CD4-positive, alpha-beta T cell (primary cell): ENCODE measurements at regions not wholly inside any gene's neighbourhood (a gene's known extent, or its start where the extent isn't known, plus 50 kb on each side); places are given as distances from the start of the nearest gene placed in this dataset.

ENCODE experiments used
- ATAC-seq: fragments of 200-7000 bp; cut with Tn5 transposase; one replicate; pipeline ENCODE4 v1.10.0; 2022; ENCODE audit warnings: mild to moderate bottlenecking; ENCODE audit not compliant: poor library complexity
- CTCF ChIA-PET: fragments of 350-600 bp; sonication (Branson Sonifier 250); formaldehyde crosslinking; loops from one replicate; lab custom pipeline; 2021; ENCODE audit warnings: antibody characterized with exemption, inconsistent platforms; lab: Charles Lee
- POLR2A ChIA-PET: fragments of 350-600 bp; sonication (Branson Sonifier 250); formaldehyde crosslinking; loops from one replicate; lab custom pipeline; 2021; ENCODE audit warnings: antibody characterized with exemption, inconsistent platforms; lab: Charles Lee
- DNase-seq, 14 experiments: peaks; one replicate each; pipeline ENCODE4 v3.0.0-alpha.2; 2013 to 2020; ENCODE audit warnings: mixed read lengths in 2 of 14
- H3K27ac ChIP-seq, 2 donors: one replicate each; pipeline versions ENCODE4 v1.5.1 to v1.7.0; 2013; ENCODE audit warnings: low read length in 2 of 2, low read depth in 1 of 2, mild to moderate bottlenecking in 1 of 2
- H3K27me3 ChIP-seq, 2 experiments: 1 replicate in 1 of 2; 2 replicates in 1 of 2; pipeline versions ENCODE4 v1.6.1 to v1.7.0; 2013; ENCODE audit warnings: low read length in 2 of 2, control low read depth in 1 of 2, mild to moderate bottlenecking in 1 of 2, moderate library complexity in 1 of 2; ENCODE audit not compliant: insufficient read depth in 2 of 2, control insufficient read depth in 1 of 2
- H3K36me3 ChIP-seq: one replicate; pipeline ENCODE4 v1.6.1; 2013; ENCODE audit warnings: low read length, control low read depth; ENCODE audit not compliant: insufficient read depth
- H3K4me1 ChIP-seq: one replicate; pipeline ENCODE4 v1.6.1; 2013; ENCODE audit warnings: low read length, control low read depth; ENCODE audit not compliant: insufficient read depth
- H3K4me3 ChIP-seq: one replicate; pipeline ENCODE4 v1.5.1; 2013; ENCODE audit warnings: mild to moderate bottlenecking, low read length, moderate library complexity
- H3K9me3 ChIP-seq, 2 experiments: 1 replicate in 1 of 2; 2 replicates in 1 of 2; pipeline versions ENCODE4 v1.6.1 to v1.7.0; 2013; ENCODE audit warnings: low read length in 2 of 2, mild to moderate bottlenecking in 2 of 2, control low read depth in 1 of 2, moderate library complexity in 1 of 2; ENCODE audit not compliant: control insufficient read depth in 1 of 2, insufficient read depth in 1 of 2
- H3K27ac Mint-ChIP-seq: one replicate; pipeline ENCODE4 v1.8.0; 2020; ENCODE audit warnings: mixed read lengths
- H3K27me3 Mint-ChIP-seq: one replicate; pipeline ENCODE4 v1.8.0; 2021; ENCODE audit warnings: mixed read lengths
- H3K36me3 Mint-ChIP-seq: one replicate; pipeline ENCODE4 v1.8.0; 2021; ENCODE audit warnings: low read depth, mixed read lengths
- H3K4me1 Mint-ChIP-seq: one replicate; pipeline ENCODE4 v1.8.0; 2021; ENCODE audit warnings: low read depth, mixed read lengths
- H3K4me3 Mint-ChIP-seq: one replicate; pipeline ENCODE4 v1.8.0; 2020; ENCODE audit warnings: mild to moderate bottlenecking, mixed read lengths
- H3K9me3 Mint-ChIP-seq: one replicate; pipeline ENCODE4 v1.8.0; 2020; ENCODE audit warnings: mixed read lengths
- CTCF ChIP-seq: fragments of 200-600 bp; IDR thresholded peaks from one replicate; pipeline ENCODE4 v1.8.0; 2022; ENCODE audit warnings: antibody characterized with exemption, mild to moderate bottlenecking
- intact Hi-C, 2 experiments: fragments of 100-400 bp; cut with DNase I in 1 of 2; cut with micrococcal nuclease in 1 of 2; formaldehyde crosslinking; loops; one replicate each; pipeline versions ENCODE4 v1.15.1 to v1.9.0; 2023 to 2025; cut with DNase I, micrococcal nuclease

GRCh38 chr5:75992753-75993152 lies 90.4 kb upstream of the SV2C start:
- Mint-ChIP-seq H3K4me1 (no peaks in the 10 kb centered on the region), H3K4me3 (no peak overlapping the region), H3K27me3 (peaks cover 28% of the 10 kb centered on the region), H3K36me3 (no peaks in the 10 kb centered on the region), H3K9me3 (peaks cover 11% of the 10 kb centered on the region), H3K27ac (no peak overlapping the region)
- Histone ChIP-seq H3K9me3 (no peaks in the 10 kb centered on the region), H3K27me3 (peaks cover 0 to 4% of the 10 kb centered on the region in 2 experiments), H3K4me1 (no peaks in the 10 kb centered on the region), H3K27ac (no peak overlapping the region), H3K4me3 (no peak overlapping the region), H3K36me3 (no peaks in the 10 kb centered on the region)
- POLR2A ChIA-PET, result no interaction called here
- DNase-seq (no peak), ATAC-seq (no peak)
- intact Hi-C loops, result no loop called here
- CTCF ChIA-PET, result no interaction called here
- TF ChIP-seq CTCF, result no peak

- POLR2A ChIA-PET, result no interaction called here
- H3K4me1 ChIP-seq, result no peaks in the 10 kb centered on the region
- H3K27me3 ChIP-seq, result no peaks in the 10 kb centered on the region
- Mint-ChIP-seq H3K27me3 (peaks cover 8% of the 10 kb centered on the region), H3K4me1 (no peaks in the 10 kb centered on the region), H3K36me3 (no peaks in the 10 kb centered on the region), H3K4me3 (no peak overlapping the region), H3K9me3 (no peaks in the 10 kb centered on the region), H3K27ac (no peak overlapping the region)
- intact Hi-C loops, result no loop called here
- ATAC-seq (no peak), DNase-seq (no peak)
- TF ChIP-seq CTCF, result no peak
- no peaks in the 10 kb centered on the region for H3K9me3 ChIP-seq
- no peak overlapping the region for H3K4me3 ChIP-seq
- CTCF ChIA-PET, result no interaction called here
- no peak overlapping the region for H3K27ac ChIP-seq
- no peaks in the 10 kb centered on the region for H3K36me3 ChIP-seq
Observed at GRCh38 chr5:75985077-75985476, 98.1 kb upstream of the SV2C start.

GRCh38 chr5:75975496-75975895 lies 107.7 kb upstream of the SV2C start:
- POLR2A ChIA-PET, result no interaction called here
- intact Hi-C loops, result no loop called here
- Histone ChIP-seq H3K9me3 (peaks cover 0 to 3% of the 10 kb centered on the region in 2 experiments), H3K4me1 (no peaks in the 10 kb centered on the region), H3K4me3 (no peak overlapping the region), H3K27me3 (peaks cover 0 to 7% of the 10 kb centered on the region in 2 experiments), H3K36me3 (no peaks in the 10 kb centered on the region), H3K27ac (no peak overlapping the region)
- H3K4me3 Mint-ChIP-seq, result no peak overlapping the region
- DNase-seq, result no peak
- ATAC-seq, result no peak
- CTCF ChIA-PET, result no interaction called here
- H3K27me3 Mint-ChIP-seq, result peaks cover 25% of the 10 kb centered on the region
- no peaks in the 10 kb centered on the region for H3K9me3 Mint-ChIP-seq
- H3K4me1 Mint-ChIP-seq, result no peaks in the 10 kb centered on the region
- TF ChIP-seq CTCF, result no peak
- no peak overlapping the region for H3K27ac Mint-ChIP-seq
- H3K36me3 Mint-ChIP-seq, result no peaks in the 10 kb centered on the region
